HG02571 (cell line): ENCODE measurements at regions not wholly inside any gene's neighbourhood (a gene's known extent, or its start where the extent isn't known, plus 50 kb on each side); places are given as distances from the start of the nearest gene placed in this dataset.

Source experiments
- ATAC-seq: cut with Tn5 transposase; IDR thresholded peaks from one replicate; pipeline ENCODE4 v1.9.1; 2021; ENCODE audit warnings: mild to moderate bottlenecking, moderate library complexity; ENCODE audit not compliant: unreplicated experiment

GRCh38 chr4:175369087-175369486 lies 443.0 kb downstream of the GPM6A start:
- ATAC-seq, result no peak

GRCh38 chr4:175371091-175371490 lies 441.0 kb downstream of the GPM6A start:
- ATAC-seq, result no peak

GRCh38 chr4:175373031-175373430 lies 439.0 kb downstream of the GPM6A start:
- ATAC-seq, result no peak

- no peak for ATAC-seq
These were observed 437.6 kb downstream of the GPM6A start for GRCh38 chr4:175374459-175374858.

GRCh38 chr4:175376287-175376977 lies 435.6 kb downstream of the GPM6A start:
- ATAC-seq, result no peak

- no peak for ATAC-seq
These were observed 434.9 kb downstream of the GPM6A start for GRCh38 chr4:175377203-175377602.

GRCh38 chr4:175378372-175378771 lies 433.7 kb downstream of the GPM6A start:
- no peak for ATAC-seq

GRCh38 chr4:175380841-175381240 lies 431.2 kb downstream of the GPM6A start:
- ATAC-seq, result no peak

GRCh38 chr4:175385797-175386196 lies 426.3 kb downstream of the GPM6A start:
- ATAC-seq, result no peak

GRCh38 chr4:175386776-175387507 lies 425.1 kb downstream of the GPM6A start:
- no peak for ATAC-seq

- ATAC-seq, result no peak
These were observed 417.9 kb downstream of the GPM6A start for GRCh38 chr4:175394208-175394607.

GRCh38 chr4:175405961-175406360 lies 406.1 kb downstream of the GPM6A start:
- ATAC-seq, result no peak

- no peak for ATAC-seq
These were observed 404.1 kb downstream of the GPM6A start for GRCh38 chr4:175407926-175408325.

- ATAC-seq, result no peak
These were observed 400.8 kb downstream of the GPM6A start for GRCh38 chr4:175411251-175411650.

- no peak for ATAC-seq
These were observed 399.9 kb downstream of the GPM6A start for GRCh38 chr4:175412161-175412560.

GRCh38 chr4:175412746-175413145 lies 399.3 kb downstream of the GPM6A start:
- ATAC-seq, result no peak

- no peak for ATAC-seq
These were observed 398.5 kb downstream of the GPM6A start for GRCh38 chr4:175413561-175413960.

- no peak for ATAC-seq
These were observed 397.5 kb downstream of the GPM6A start for GRCh38 chr4:175414602-175415001.

GRCh38 chr4:175418516-175418915 lies 393.5 kb downstream of the GPM6A start:
- no peak for ATAC-seq

- ATAC-seq, result no peak
These were observed 392.8 kb downstream of the GPM6A start for GRCh38 chr4:175419236-175419718.

GRCh38 chr4:175421506-175421905 lies 390.6 kb downstream of the GPM6A start:
- no peak for ATAC-seq

GRCh38 chr4:175422331-175422730 lies 389.7 kb downstream of the GPM6A start:
- ATAC-seq, result no peak
